HUES6 (cell line): ENCODE measurements at regions not wholly inside any gene's neighbourhood (a gene's known extent, or its start where the extent isn't known, plus 50 kb on each side); places are given as distances from the start of the nearest gene placed in this dataset.

Experiments
- H3K27ac ChIP-seq: 2 replicates; pipeline ENCODE4 v1.7.0; 2013; ENCODE audit warnings: low read depth, mild to moderate bottlenecking, low read length, inconsistent platforms
- H3K27me3 ChIP-seq: 2 replicates; pipeline ENCODE4 v1.6.1; 2013; ENCODE audit warnings: low read length; ENCODE audit not compliant: control insufficient read depth, insufficient read depth
- H3K36me3 ChIP-seq: 2 replicates; pipeline ENCODE4 v1.6.1; 2013; ENCODE audit warnings: low read length; ENCODE audit not compliant: control insufficient read depth, insufficient read depth
- H3K4me1 ChIP-seq: 2 replicates; pipeline ENCODE4 v1.6.1; 2013; ENCODE audit warnings: low read length; ENCODE audit not compliant: control insufficient read depth, insufficient read depth
- H3K4me3 ChIP-seq: 2 replicates; pipeline ENCODE4 v1.5.1; 2013; ENCODE audit warnings: low read depth, low read length
- H3K9ac ChIP-seq: one replicate; pipeline ENCODE4 v1.6.1; 2013; ENCODE audit warnings: mild to moderate bottlenecking, low read length
- H3K9me3 ChIP-seq: 2 replicates; pipeline ENCODE4 v1.6.1; 2013; ENCODE audit warnings: low read depth, low read length; ENCODE audit not compliant: control insufficient read depth, insufficient read depth

DNA sequence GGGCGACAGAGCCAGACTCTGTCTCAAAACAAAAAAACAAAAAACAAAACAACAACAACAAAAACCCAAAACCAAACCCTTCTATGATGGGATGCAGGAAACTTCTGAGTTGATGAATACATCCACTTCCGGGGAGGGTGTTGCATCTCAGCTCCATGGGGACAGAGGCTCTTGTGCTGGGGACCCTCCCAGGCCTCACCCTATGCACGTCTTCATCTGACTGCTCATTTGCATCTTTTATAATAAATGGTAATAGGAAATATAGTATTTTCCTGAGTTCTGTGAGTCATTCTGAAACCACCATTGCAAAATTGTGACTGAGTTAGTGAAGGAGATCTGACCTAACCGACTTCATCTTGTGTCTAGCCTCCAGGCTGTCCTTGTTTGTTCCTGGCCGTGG is 109.5 kb upstream of the SLC28A3 start:
- H3K4me1 ChIP-seq = 0 out of 2 replicates have a peak, but pooled peaks cover 3% of the 10 kb centered on the region
- H3K36me3 ChIP-seq = no peaks in the 10 kb centered on the region
- no peaks in the 10 kb centered on the region for H3K27me3 ChIP-seq
- H3K9me3 ChIP-seq = no peaks in the 10 kb centered on the region
- H3K27ac ChIP-seq = no peak overlapping the region
- no peak overlapping the region for H3K4me3 ChIP-seq
- H3K9ac ChIP-seq = no peak overlapping the region

DNA sequence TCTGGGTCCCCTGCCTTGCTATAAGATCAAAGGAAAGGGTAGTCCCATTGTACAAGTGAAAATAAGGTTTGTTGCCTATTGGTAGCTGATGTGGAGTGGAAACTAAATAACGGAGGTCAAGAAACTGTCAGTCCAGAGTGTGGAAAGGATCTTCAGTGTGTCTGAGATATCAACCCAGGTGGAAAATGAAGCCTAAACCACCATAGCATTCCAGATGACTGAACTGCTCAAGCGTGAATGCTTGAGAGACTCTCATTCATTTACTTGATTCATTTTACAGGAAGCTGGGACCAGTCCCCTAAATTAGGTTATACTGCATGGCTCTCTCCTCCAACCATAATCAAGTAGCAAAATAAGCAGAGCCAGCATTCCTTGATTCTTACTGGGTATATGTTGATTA is 116.0 kb upstream of the SLC28A3 start:
- H3K4me1 ChIP-seq = 0 out of 2 replicates have a peak, but pooled peaks cover 3% of the 10 kb centered on the region
- H3K27me3 ChIP-seq = no peaks in the 10 kb centered on the region
- no peak overlapping the region for H3K4me3 ChIP-seq
- H3K36me3 ChIP-seq = no peaks in the 10 kb centered on the region
- no peak overlapping the region for H3K27ac ChIP-seq
- no peaks in the 10 kb centered on the region for H3K9me3 ChIP-seq
- no peak overlapping the region for H3K9ac ChIP-seq

DNA sequence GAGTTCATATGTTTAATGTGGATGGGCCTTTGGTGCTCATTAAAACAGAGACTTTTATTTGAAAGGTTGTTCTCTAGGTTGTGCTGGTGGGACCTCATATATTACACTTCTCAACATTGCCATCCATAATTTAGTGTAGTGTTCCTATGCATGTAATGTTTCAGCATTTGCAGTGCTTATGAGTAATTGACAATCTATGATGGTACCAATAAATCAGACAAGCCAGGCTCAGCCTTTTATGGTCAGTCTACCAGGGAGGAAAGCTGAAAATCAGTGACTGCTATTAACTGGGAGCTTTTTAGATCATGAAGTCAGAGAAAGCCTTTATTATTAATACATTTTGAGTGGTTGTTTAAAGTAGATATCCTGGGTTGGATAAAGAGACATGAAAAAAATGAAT is 120.1 kb upstream of the SLC28A3 start:
- no peak overlapping the region for H3K27ac ChIP-seq
- H3K27me3 ChIP-seq = no peaks in the 10 kb centered on the region
- no peaks in the 10 kb centered on the region for H3K9me3 ChIP-seq
- H3K36me3 ChIP-seq = no peaks in the 10 kb centered on the region
- no peaks in the 10 kb centered on the region for H3K4me1 ChIP-seq
- no peak overlapping the region for H3K4me3 ChIP-seq
- no peak overlapping the region for H3K9ac ChIP-seq

DNA sequence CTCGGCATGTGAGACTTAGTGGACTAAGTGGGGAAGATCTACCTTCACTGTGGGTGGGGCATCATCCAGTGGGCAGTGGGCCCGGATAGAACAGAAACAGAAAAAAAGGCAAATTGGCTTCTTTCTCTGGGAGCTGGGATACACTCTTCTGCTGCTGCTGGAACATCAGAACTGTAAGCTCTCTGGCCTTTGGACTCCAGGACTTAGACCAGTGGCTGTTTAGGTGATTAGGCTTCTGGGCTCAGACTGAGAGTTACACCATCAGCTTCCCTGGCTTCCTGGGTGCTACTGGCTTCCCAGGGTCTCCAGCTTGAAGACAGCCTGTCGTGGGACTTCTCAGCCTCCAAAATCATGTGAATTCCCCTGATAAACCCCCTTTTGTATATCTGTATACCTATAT is 122.7 kb upstream of the SLC28A3 start:
- no peak overlapping the region for H3K9ac ChIP-seq
- H3K9me3 ChIP-seq = no peaks in the 10 kb centered on the region
- H3K27me3 ChIP-seq = no peaks in the 10 kb centered on the region
- H3K4me1 ChIP-seq = no peaks in the 10 kb centered on the region
- H3K4me3 ChIP-seq = no peak overlapping the region
- H3K36me3 ChIP-seq = no peaks in the 10 kb centered on the region
- no peak overlapping the region for H3K27ac ChIP-seq

DNA sequence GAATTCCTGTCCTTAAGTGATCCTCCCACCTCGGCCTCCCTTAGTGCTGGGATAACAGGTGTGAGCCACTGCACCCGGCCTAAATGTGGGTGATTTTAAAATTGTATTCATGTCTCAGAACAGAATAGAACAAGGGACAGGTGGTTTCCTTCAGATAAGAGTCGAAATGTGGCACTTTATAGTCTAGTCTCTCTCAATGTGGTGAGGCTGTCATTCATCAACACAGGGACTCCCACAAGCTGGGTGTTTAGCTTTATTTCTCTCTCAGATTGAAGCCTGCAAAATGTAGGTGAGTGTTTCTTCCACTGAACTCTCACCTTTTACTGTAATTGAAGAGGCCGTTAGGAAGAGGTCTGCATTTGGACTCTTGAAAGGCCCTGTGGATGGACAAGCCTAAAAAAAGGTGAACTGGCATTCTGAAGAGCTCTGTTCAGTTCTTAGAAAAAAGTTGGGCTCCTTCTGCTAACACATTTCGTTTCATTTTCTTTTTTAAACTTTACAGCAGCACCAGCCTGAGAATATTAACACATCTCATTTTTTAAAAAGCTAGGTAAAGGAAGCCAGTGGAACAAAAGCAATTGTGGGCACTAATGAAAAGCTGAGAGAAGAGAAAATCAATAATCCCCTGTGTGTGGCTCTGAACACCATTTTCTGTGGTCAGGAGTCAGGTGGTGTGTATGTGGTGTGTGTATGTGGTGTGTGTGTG is 126.2 kb upstream of the SLC28A3 start:
- Histone ChIP-seq H3K9ac (no peak overlapping the region), H3K36me3 (no peaks in the 10 kb centered on the region), H3K27me3 (no peaks in the 10 kb centered on the region), H3K4me3 (no peak overlapping the region), H3K27ac (no peak overlapping the region), H3K4me1 (no peaks in the 10 kb centered on the region), H3K9me3 (no peaks in the 10 kb centered on the region)

GRCh38 chr9:84471816-84472215 is 131.3 kb upstream of the SLC28A3 start:
- Histone ChIP-seq H3K27me3 (no peaks in the 10 kb centered on the region), H3K9me3 (no peaks in the 10 kb centered on the region), H3K4me1 (no peaks in the 10 kb centered on the region), H3K27ac (no peak overlapping the region), H3K4me3 (no peak overlapping the region), H3K36me3 (no peaks in the 10 kb centered on the region), H3K9ac (no peak overlapping the region)

- Histone ChIP-seq H3K9me3 (no peaks in the 10 kb centered on the region), H3K4me3 (no peak overlapping the region), H3K27me3 (no peaks in the 10 kb centered on the region), H3K36me3 (no peaks in the 10 kb centered on the region), H3K27ac (no peak overlapping the region), H3K9ac (no peak overlapping the region), H3K4me1 (no peaks in the 10 kb centered on the region)
These were observed 138.4 kb upstream of the SLC28A3 start for GRCh38 chr9:84478996-84479395.

DNA sequence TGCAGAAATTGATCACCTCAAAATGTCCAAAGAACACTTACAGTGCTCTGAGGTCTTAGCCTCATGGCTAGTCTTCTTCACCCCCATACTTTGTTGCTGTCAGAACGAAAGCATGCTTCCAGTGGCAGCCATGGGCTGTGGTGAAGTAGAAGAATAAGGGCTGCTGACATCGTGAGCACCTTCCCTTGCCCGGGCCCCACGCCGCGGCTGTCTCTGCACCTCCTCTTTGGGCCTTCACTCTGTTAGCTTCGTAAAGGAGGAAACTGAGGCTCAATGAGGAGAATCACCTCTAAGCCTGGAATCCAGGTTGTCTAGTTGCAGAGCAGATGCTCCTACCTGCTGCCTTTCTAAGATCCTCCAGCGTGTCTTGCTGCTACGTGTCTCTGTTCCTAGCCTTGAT is 139.5 kb upstream of the SLC28A3 start:
- no peaks in the 10 kb centered on the region for H3K9me3 ChIP-seq
- H3K27ac ChIP-seq = no peak overlapping the region
- H3K4me1 ChIP-seq = no peaks in the 10 kb centered on the region
- H3K36me3 ChIP-seq = no peaks in the 10 kb centered on the region
- H3K9ac ChIP-seq = no peak overlapping the region
- H3K4me3 ChIP-seq = no peak overlapping the region
- no peaks in the 10 kb centered on the region for H3K27me3 ChIP-seq

- no peaks in the 10 kb centered on the region for H3K27me3 ChIP-seq
- no peaks in the 10 kb centered on the region for H3K9me3 ChIP-seq
- no peaks in the 10 kb centered on the region for H3K36me3 ChIP-seq
- H3K4me1 ChIP-seq = no peaks in the 10 kb centered on the region
- H3K27ac ChIP-seq = no peak overlapping the region
- H3K4me3 ChIP-seq = no peak overlapping the region
- H3K9ac ChIP-seq = no peak overlapping the region
These were observed 140.7 kb upstream of the SLC28A3 start for GRCh38 chr9:84481231-84481630.

DNA sequence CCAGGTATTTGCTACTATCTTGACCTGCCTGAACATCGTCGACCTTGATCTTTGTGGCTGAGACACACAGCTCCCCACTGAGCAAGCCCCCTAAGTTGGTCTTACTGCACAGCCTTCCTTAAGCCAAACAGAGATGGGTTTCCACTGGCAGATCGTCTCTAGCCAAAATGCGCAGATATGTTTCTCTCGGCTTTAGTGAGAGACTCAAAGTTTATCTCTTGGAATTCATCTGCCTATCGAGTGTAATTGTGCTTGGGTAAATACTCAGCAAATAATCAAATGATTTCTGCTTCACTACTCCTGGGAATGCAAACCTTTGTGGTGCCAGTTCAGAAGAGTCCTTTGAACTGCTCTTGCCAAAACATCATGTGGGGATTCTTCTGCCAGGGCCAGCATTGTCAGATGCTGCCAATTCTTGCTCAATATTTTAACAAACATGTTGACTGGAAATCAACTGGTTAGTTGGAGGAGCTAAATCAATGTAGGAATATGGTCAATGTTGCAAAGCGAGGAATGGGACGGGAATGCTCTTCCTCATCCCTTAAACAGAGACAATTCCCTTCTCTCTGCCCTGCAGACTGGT is 141.2 kb upstream of the SLC28A3 start:
- H3K36me3 ChIP-seq = no peaks in the 10 kb centered on the region
- H3K9me3 ChIP-seq = no peaks in the 10 kb centered on the region
- no peak overlapping the region for H3K4me3 ChIP-seq
- no peak overlapping the region for H3K27ac ChIP-seq
- H3K27me3 ChIP-seq = no peaks in the 10 kb centered on the region
- H3K9ac ChIP-seq = no peak overlapping the region
- no peaks in the 10 kb centered on the region for H3K4me1 ChIP-seq

- no peaks in the 10 kb centered on the region for H3K27me3 ChIP-seq
- no peaks in the 10 kb centered on the region for H3K4me1 ChIP-seq
- no peak overlapping the region for H3K27ac ChIP-seq
- H3K9me3 ChIP-seq = no peaks in the 10 kb centered on the region
- H3K4me3 ChIP-seq = no peak overlapping the region
- no peak overlapping the region for H3K9ac ChIP-seq
- no peaks in the 10 kb centered on the region for H3K36me3 ChIP-seq
These were observed 142.0 kb upstream of the SLC28A3 start for GRCh38 chr9:84482607-84483006.
